ENCODE measurements at regions not wholly inside any gene's neighbourhood (a gene's known extent, or its start where the extent isn't known, plus 50 kb on each side); places are given as distances from the start of the nearest gene placed in this dataset.

- DNase-seq (ENCODE audit: low read depth), result no peak
- no peak for TF ChIP-seq CTCF (IDR thresholded peaks at IDR 0.05; ENCODE audit: insufficient read depth, low read length)
- H3K4me3 ChIP-seq (ENCODE audit: low read depth, low read length), result no peak overlapping the region
Measured at GRCh38 chr11:71098776-71099175, 153.6 kb downstream of the SHANK2 start.

- TF ChIP-seq CTCF (IDR thresholded peaks at IDR 0.05; ENCODE audit: insufficient read depth, low read length), result no peak
Measured at GRCh38 chr11:71097506-71098240, 154.7 kb downstream of the SHANK2 start.

GRCh38 chr11:71096751-71097388 lies 155.5 kb downstream of the SHANK2 start:
- no peak for DNase-seq (ENCODE audit: low read depth)
- no peak for TF ChIP-seq CTCF (IDR thresholded peaks at IDR 0.05; ENCODE audit: insufficient read depth, low read length)
- H3K4me3 ChIP-seq (ENCODE audit: low read depth, low read length), result no peak overlapping the region

More at GRCh38 chr11:71097506-71098240, 154.7 kb downstream of the SHANK2 start:
- H3K4me3 ChIP-seq (ENCODE audit: low read depth, low read length), result no peak overlapping the region
- no peak for DNase-seq (ENCODE audit: low read depth)

GRCh38 chr11:71095294-71095850 lies 157.0 kb downstream of the SHANK2 start:
- no peak for DNase-seq (ENCODE audit: low read depth)
- no peak overlapping the region for H3K4me3 ChIP-seq (ENCODE audit: low read depth, low read length)
- TF ChIP-seq CTCF (IDR thresholded peaks at IDR 0.05; ENCODE audit: insufficient read depth, low read length), result no peak

- no peak for TF ChIP-seq CTCF (IDR thresholded peaks at IDR 0.05; ENCODE audit: insufficient read depth, low read length)
- no peak overlapping the region for H3K4me3 ChIP-seq (ENCODE audit: low read depth, low read length)
- DNase-seq (ENCODE audit: low read depth), result no peak
Measured at GRCh38 chr11:71094296-71095077, 157.9 kb downstream of the SHANK2 start.

- H3K4me3 ChIP-seq (ENCODE audit: low read depth, low read length), result no peak overlapping the region
- no peak for TF ChIP-seq CTCF (IDR thresholded peaks at IDR 0.05; ENCODE audit: insufficient read depth, low read length)
- no peak for DNase-seq (ENCODE audit: low read depth)
Measured at GRCh38 chr11:71093783-71094182, 158.6 kb downstream of the SHANK2 start.
